ENCODE measurements at regions not wholly inside any gene's neighbourhood (a gene's known extent, or its start where the extent isn't known, plus 50 kb on each side); places are given as distances from the start of the nearest gene placed in this dataset.

GRCh38 chr5:174339130-174339529, 293.6 kb downstream of the NSG2 start:
- DNase-seq (ENCODE audit: insufficient read length, low spot score) (no peak), FAIRE-seq (no peak)
- no peak for TF ChIP-seq TAF1 (IDR thresholded peaks at IDR 0.05; ENCODE audit: low read depth, low read length)
- TF ChIP-seq POU2F2 (IDR thresholded peaks at IDR 0.05; ENCODE audit: low read depth, low read length) = no peak
- no peak for TF ChIP-seq SPI1 (IDR thresholded peaks at IDR 0.05; ENCODE audit: low read depth, low read length)

DNA sequence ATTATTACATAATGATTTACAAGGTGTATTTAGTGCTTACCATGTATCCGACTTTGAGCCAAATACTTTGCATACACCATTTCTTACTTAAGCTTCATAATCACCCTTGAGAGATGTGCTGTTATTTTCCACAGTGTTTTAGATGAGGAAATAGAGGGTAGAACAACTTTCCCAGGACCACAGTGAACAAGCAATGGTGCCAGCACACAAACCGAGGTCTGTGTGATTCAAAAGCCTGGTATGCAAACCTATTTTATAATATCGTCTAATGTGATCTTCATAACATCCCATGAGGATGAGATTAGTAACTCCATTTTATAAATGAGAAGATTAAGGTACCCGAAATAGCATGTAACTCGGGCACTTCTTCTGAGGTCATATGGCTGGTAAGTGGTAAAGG, 294.7 kb downstream of the NSG2 start:
- no peak for FAIRE-seq
- no peak for DNase-seq (ENCODE audit: insufficient read length, low spot score)
- TF ChIP-seq POU2F2 (IDR thresholded peaks at IDR 0.05; ENCODE audit: low read depth, low read length) (no peak), POLR2AphosphoS5 (IDR thresholded peaks at IDR 0.05; ENCODE audit: low read depth, low read length) (no peak), SPI1 (IDR thresholded peaks at IDR 0.05; ENCODE audit: low read depth, low read length) (no peak), TAF1 (IDR thresholded peaks at IDR 0.05; ENCODE audit: low read depth, low read length) (no peak), POLR2A (IDR thresholded peaks at IDR 0.05; ENCODE audit: low read depth, low read length) (no peak), PAX5 (IDR thresholded peaks at IDR 0.05; ENCODE audit: insufficient read depth, low read length, severe bottlenecking) (no peak)

DNA sequence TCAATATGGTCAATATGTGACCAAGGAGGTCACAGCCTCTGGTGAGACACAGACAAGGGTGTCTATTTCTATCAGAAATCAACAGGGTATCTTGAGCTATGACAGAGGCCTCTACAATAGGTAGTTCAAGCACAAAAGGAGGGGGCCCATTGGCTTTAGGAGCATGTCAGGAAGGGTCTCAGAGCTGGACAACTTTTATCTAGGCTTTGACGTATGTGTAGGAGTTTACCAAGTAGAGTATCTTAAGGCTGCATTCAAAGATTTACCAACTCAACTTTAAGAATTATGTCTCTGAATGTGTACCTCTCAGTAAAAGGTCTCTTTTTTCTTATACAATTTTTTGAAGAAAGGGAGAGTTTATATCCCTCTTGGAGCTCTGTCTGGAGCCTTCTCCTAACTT, 297.2 kb downstream of the NSG2 start:
- FAIRE-seq (no peak), DNase-seq (ENCODE audit: insufficient read length, low spot score) (no peak)
- TF ChIP-seq TAF1 (IDR thresholded peaks at IDR 0.05; ENCODE audit: low read depth, low read length) (no peak), POLR2A (IDR thresholded peaks at IDR 0.05; ENCODE audit: low read depth, low read length) (no peak), POU2F2 (IDR thresholded peaks at IDR 0.05; ENCODE audit: low read depth, low read length) (no peak), POLR2AphosphoS5 (IDR thresholded peaks at IDR 0.05; ENCODE audit: low read depth, low read length) (no peak), SPI1 (IDR thresholded peaks at IDR 0.05; ENCODE audit: low read depth, low read length) (no peak), PAX5 (IDR thresholded peaks at IDR 0.05; ENCODE audit: insufficient read depth, low read length, severe bottlenecking) (no peak)

- FAIRE-seq = no peak
- TF ChIP-seq SPI1 (IDR thresholded peaks at IDR 0.05; ENCODE audit: low read depth, low read length) (no peak), POLR2A (IDR thresholded peaks at IDR 0.05; ENCODE audit: low read depth, low read length) (no peak), POLR2AphosphoS5 (IDR thresholded peaks at IDR 0.05; ENCODE audit: low read depth, low read length) (no peak), POU2F2 (IDR thresholded peaks at IDR 0.05; ENCODE audit: low read depth, low read length) (no peak), PAX5 (IDR thresholded peaks at IDR 0.05; ENCODE audit: insufficient read depth, low read length, severe bottlenecking) (no peak), TAF1 (IDR thresholded peaks at IDR 0.05; ENCODE audit: low read depth, low read length) (no peak)
- DNase-seq (ENCODE audit: insufficient read length, low spot score) = no peak
These were observed 298.3 kb downstream of the NSG2 start for GRCh38 chr5:174343826-174344225.

DNA sequence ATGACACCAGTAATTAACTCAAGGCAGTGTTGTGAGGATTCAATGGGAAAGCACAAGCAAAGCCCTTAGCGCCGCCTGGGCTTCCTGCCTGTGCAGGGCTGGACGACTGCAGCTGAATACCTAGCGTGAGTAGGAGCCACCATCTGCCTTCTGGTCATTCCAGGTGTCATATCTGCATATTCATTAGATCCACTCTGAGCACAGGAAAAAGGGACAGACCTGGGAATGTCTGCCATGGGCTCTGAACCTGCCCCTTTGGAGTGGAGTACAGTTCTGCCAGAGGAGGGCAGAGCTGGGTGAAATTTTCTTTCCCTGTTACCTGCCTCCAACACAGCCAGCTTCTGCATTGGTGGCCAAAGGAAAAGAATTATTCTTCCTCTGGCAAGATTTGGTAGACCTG, 298.8 kb downstream of the NSG2 start:
- no peak for TF ChIP-seq SPI1 (IDR thresholded peaks at IDR 0.05; ENCODE audit: low read depth, low read length)
- no peak for TF ChIP-seq POLR2A (IDR thresholded peaks at IDR 0.05; ENCODE audit: low read depth, low read length)
- TF ChIP-seq POLR2AphosphoS5 (IDR thresholded peaks at IDR 0.05; ENCODE audit: low read depth, low read length) = no peak
- TF ChIP-seq POU2F2 (IDR thresholded peaks at IDR 0.05; ENCODE audit: low read depth, low read length) = no peak
- TF ChIP-seq TAF1 (IDR thresholded peaks at IDR 0.05; ENCODE audit: low read depth, low read length) = no peak
- no peak for TF ChIP-seq PAX5 (IDR thresholded peaks at IDR 0.05; ENCODE audit: insufficient read depth, low read length, severe bottlenecking)
- FAIRE-seq = no peak
- DNase-seq (ENCODE audit: insufficient read length, low spot score) = no peak

DNA sequence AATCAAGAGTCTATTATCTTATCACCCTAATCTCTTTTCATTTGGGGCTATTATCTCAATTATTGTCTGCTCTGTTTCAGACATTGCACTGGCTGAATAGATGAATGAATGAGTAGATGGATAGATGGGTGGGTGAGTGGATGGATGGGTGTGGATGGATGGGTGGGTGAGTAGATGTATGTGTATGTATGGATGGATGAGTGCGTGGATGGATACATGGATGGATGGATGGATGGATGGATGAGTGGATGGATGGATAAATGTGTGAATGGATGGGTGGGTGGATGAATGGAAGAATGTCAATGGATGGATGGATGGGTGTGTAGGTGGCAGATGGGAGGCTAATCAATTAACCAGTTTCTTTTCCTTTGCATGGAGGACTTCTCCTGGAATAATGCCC, 301.7 kb downstream of the NSG2 start:
- no peak for FAIRE-seq

DNA sequence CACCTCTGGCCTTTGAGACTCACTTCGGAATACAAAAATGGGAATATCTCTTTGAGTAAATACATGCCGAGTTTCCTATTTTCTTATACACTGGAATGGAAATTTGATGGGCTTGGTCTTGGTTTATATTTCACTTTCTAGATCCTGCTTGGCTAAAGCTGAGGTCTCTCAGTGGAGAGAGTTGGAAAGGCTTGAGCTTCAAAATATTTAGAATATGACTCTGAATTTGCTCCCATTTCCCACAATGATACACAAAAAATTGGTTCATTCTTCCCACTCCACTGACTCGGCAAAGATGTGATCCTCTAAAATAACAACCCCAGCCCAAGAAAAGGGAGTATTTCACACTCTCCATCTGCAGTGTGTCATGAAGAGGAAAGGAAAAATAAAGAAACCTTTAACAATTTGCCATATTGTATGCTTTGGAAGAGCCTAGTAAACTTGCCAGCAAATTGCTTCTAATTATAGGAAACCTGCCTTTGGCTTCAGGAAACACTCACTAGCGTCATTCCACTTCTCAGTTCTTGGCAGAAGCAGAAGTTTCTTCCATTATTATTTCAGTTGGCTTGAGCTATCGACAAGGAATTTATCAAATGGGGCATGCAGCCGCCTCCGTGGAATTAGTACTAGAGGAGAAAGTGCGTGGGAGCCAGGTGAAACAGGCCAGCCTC, 302.9 kb downstream of the NSG2 start:
- FAIRE-seq (no peak), DNase-seq (ENCODE audit: insufficient read length, low spot score) (no peak)
- TF ChIP-seq PAX5 (IDR thresholded peaks at IDR 0.05; ENCODE audit: insufficient read depth, low read length, severe bottlenecking) = no peak
- no peak for TF ChIP-seq TAF1 (IDR thresholded peaks at IDR 0.05; ENCODE audit: low read depth, low read length)
- no peak for TF ChIP-seq POLR2A (IDR thresholded peaks at IDR 0.05; ENCODE audit: low read depth, low read length)
- no peak for TF ChIP-seq SPI1 (IDR thresholded peaks at IDR 0.05; ENCODE audit: low read depth, low read length)

More for the DNA sequence above, 301.7 kb downstream of the NSG2 start:
- DNase-seq (ENCODE audit: insufficient read length, low spot score) = no peak
- no peak for TF ChIP-seq PAX5 (IDR thresholded peaks at IDR 0.05; ENCODE audit: insufficient read depth, low read length, severe bottlenecking)
- TF ChIP-seq SPI1 (IDR thresholded peaks at IDR 0.05; ENCODE audit: low read depth, low read length) = no peak
- no peak for TF ChIP-seq POU2F2 (IDR thresholded peaks at IDR 0.05; ENCODE audit: low read depth, low read length)
- TF ChIP-seq TAF1 (IDR thresholded peaks at IDR 0.05; ENCODE audit: low read depth, low read length) = no peak
- no peak for TF ChIP-seq POLR2A (IDR thresholded peaks at IDR 0.05; ENCODE audit: low read depth, low read length)
- TF ChIP-seq POLR2AphosphoS5 (IDR thresholded peaks at IDR 0.05; ENCODE audit: low read depth, low read length) = no peak

DNA sequence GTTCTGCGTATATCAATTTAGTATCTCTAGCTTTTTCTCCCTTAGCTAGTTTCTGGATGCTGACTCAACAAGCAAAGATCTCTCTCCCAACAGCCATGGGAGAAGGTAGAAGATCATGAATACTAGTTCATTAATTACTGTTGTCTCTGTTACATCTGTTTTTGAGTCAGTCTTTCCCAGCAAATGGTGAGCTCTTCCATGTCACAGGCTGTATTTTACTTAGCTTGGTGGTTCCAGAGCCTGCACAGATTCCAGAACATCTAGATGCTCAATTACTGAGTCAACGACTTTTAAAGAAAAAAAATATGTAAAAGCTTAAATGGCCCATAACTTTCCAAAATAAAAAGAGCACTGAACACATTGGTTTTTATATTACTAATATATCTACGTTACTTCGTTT, 307.2 kb downstream of the NSG2 start:
- no peak for DNase-seq (ENCODE audit: insufficient read length, low spot score)
- FAIRE-seq = no peak
- TF ChIP-seq POLR2A (IDR thresholded peaks at IDR 0.05; ENCODE audit: low read depth, low read length) (no peak), POLR2AphosphoS5 (IDR thresholded peaks at IDR 0.05; ENCODE audit: low read depth, low read length) (no peak), TAF1 (IDR thresholded peaks at IDR 0.05; ENCODE audit: low read depth, low read length) (no peak), SPI1 (IDR thresholded peaks at IDR 0.05; ENCODE audit: low read depth, low read length) (no peak), POU2F2 (IDR thresholded peaks at IDR 0.05; ENCODE audit: low read depth, low read length) (no peak), PAX5 (IDR thresholded peaks at IDR 0.05; ENCODE audit: insufficient read depth, low read length, severe bottlenecking) (no peak)

GRCh38 chr5:174354571-174354970, 309.1 kb downstream of the NSG2 start:
- FAIRE-seq (no peak), DNase-seq (ENCODE audit: insufficient read length, low spot score) (no peak)
- TF ChIP-seq POLR2A (IDR thresholded peaks at IDR 0.05; ENCODE audit: low read depth, low read length) (no peak), PAX5 (IDR thresholded peaks at IDR 0.05; ENCODE audit: insufficient read depth, low read length, severe bottlenecking) (no peak), SPI1 (IDR thresholded peaks at IDR 0.05; ENCODE audit: low read depth, low read length) (no peak), TAF1 (IDR thresholded peaks at IDR 0.05; ENCODE audit: low read depth, low read length) (no peak), POLR2AphosphoS5 (IDR thresholded peaks at IDR 0.05; ENCODE audit: low read depth, low read length) (no peak), POU2F2 (IDR thresholded peaks at IDR 0.05; ENCODE audit: low read depth, low read length) (no peak)

DNA sequence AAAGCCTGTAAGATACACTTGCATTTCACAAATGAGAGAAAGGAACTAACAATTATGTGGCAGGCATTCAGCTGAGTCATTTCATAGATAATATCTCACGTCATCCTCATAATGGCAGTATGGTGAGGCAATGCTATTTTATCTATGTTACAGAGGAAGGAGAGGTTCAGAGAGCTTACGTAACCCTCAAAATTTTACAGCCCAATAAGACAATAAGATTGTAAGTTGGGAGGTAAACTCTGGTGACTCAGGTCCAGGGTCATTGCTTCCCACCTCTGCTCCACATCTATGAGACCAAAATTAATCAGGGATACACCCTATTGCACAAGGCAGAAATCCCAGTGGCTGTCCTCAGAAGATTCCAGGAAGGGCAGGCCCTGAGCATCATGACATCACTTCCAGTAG, 309.7 kb downstream of the NSG2 start:
- TF ChIP-seq SPI1 (IDR thresholded peaks at IDR 0.05; ENCODE audit: low read depth, low read length) (no peak), POLR2AphosphoS5 (IDR thresholded peaks at IDR 0.05; ENCODE audit: low read depth, low read length) (no peak), PAX5 (IDR thresholded peaks at IDR 0.05; ENCODE audit: insufficient read depth, low read length, severe bottlenecking) (no peak), POLR2A (IDR thresholded peaks at IDR 0.05; ENCODE audit: low read depth, low read length) (no peak), POU2F2 (IDR thresholded peaks at IDR 0.05; ENCODE audit: low read depth, low read length) (no peak), TAF1 (IDR thresholded peaks at IDR 0.05; ENCODE audit: low read depth, low read length) (no peak)
- no peak for DNase-seq (ENCODE audit: insufficient read length, low spot score)
- no peak for FAIRE-seq

Data from GM12891 (cell line).